ENCODE measurements at regions not wholly inside any gene's neighbourhood (a gene's known extent, or its start where the extent isn't known, plus 50 kb on each side); places are given as distances from the start of the nearest gene placed in this dataset.
"Not testable (repeated sequence)": the region's sequence is repeated elsewhere in the genome, so short reads cannot be mapped to it uniquely, and the experiment has no call there.

GRCh38 chr4:13920111-13920875 is 292.8 kb upstream of the BOD1L1 start:
- peak overlapping the region; percentile 88 for H3K27ac Mint-ChIP-seq (ENCODE audit: unreplicated experiment)
- TF ChIP-seq CTCF (IDR thresholded peaks at IDR 0.05; ENCODE audit: unreplicated experiment) = no peak
- no peak for DNase-seq (ENCODE audit: low spot score)
- H3K36me3 Mint-ChIP-seq (ENCODE audit: low read depth, unreplicated experiment) = no peaks in the 10 kb centered on the region
- peaks cover 15% of the 10 kb centered on the region for H3K4me1 Mint-ChIP-seq (ENCODE audit: unreplicated experiment)
- peaks cover 4% of the 10 kb centered on the region for H3K27me3 Mint-ChIP-seq (ENCODE audit: unreplicated experiment)
- no peak overlapping the region for H3K4me3 Mint-ChIP-seq (ENCODE audit: unreplicated experiment)
- no peaks in the 10 kb centered on the region for H3K9me3 Mint-ChIP-seq (ENCODE audit: unreplicated experiment)

GRCh38 chr4:13920901-13921300 is 293.4 kb upstream of the BOD1L1 start:
- TF ChIP-seq CTCF (IDR thresholded peaks at IDR 0.05; ENCODE audit: unreplicated experiment) = no peak
- DNase-seq (ENCODE audit: low spot score) = peak; percentile 47
- Mint-ChIP-seq H3K4me3 (ENCODE audit: unreplicated experiment) (no peak overlapping the region), H3K27ac (ENCODE audit: unreplicated experiment) (peak overlapping the region; percentile 88), H3K4me1 (ENCODE audit: unreplicated experiment) (peaks cover 15% of the 10 kb centered on the region), H3K36me3 (ENCODE audit: low read depth, unreplicated experiment) (no peaks in the 10 kb centered on the region), H3K9me3 (ENCODE audit: unreplicated experiment) (no peaks in the 10 kb centered on the region), H3K27me3 (ENCODE audit: unreplicated experiment) (peaks cover 2% of the 10 kb centered on the region)

GRCh38 chr4:13921805-13922204 is 294.3 kb upstream of the BOD1L1 start:
- no peak for TF ChIP-seq CTCF (IDR thresholded peaks at IDR 0.05; ENCODE audit: unreplicated experiment)
- Mint-ChIP-seq H3K4me3 (ENCODE audit: unreplicated experiment) (no peak overlapping the region), H3K9me3 (ENCODE audit: unreplicated experiment) (no peaks in the 10 kb centered on the region), H3K27me3 (ENCODE audit: unreplicated experiment) (peaks cover 2% of the 10 kb centered on the region), H3K36me3 (ENCODE audit: low read depth, unreplicated experiment) (no peaks in the 10 kb centered on the region), H3K27ac (ENCODE audit: unreplicated experiment) (peak overlapping the region; percentile 85), H3K4me1 (ENCODE audit: unreplicated experiment) (peaks cover 15% of the 10 kb centered on the region)
- DNase-seq (ENCODE audit: low spot score) = no peak

GRCh38 chr4:13922459-13922858 is 294.9 kb upstream of the BOD1L1 start:
- Mint-ChIP-seq H3K36me3 (ENCODE audit: low read depth, unreplicated experiment) (no peaks in the 10 kb centered on the region), H3K4me3 (ENCODE audit: unreplicated experiment) (no peak overlapping the region), H3K4me1 (ENCODE audit: unreplicated experiment) (peaks cover 15% of the 10 kb centered on the region), H3K27me3 (ENCODE audit: unreplicated experiment) (peaks cover 2% of the 10 kb centered on the region), H3K9me3 (ENCODE audit: unreplicated experiment) (no peaks in the 10 kb centered on the region), H3K27ac (ENCODE audit: unreplicated experiment) (no peak overlapping the region)
- DNase-seq (ENCODE audit: low spot score) = no peak
- TF ChIP-seq CTCF (IDR thresholded peaks at IDR 0.05; ENCODE audit: unreplicated experiment) = no peak

GRCh38 chr4:13922873-13923645 is 295.5 kb upstream of the BOD1L1 start:
- Mint-ChIP-seq H3K4me3 (ENCODE audit: unreplicated experiment) (no peak overlapping the region), H3K27me3 (ENCODE audit: unreplicated experiment) (peaks cover 2% of the 10 kb centered on the region), H3K27ac (ENCODE audit: unreplicated experiment) (no peak overlapping the region), H3K9me3 (ENCODE audit: unreplicated experiment) (no peaks in the 10 kb centered on the region), H3K36me3 (ENCODE audit: low read depth, unreplicated experiment) (no peaks in the 10 kb centered on the region), H3K4me1 (ENCODE audit: unreplicated experiment) (peaks cover 15% of the 10 kb centered on the region)
- TF ChIP-seq CTCF (IDR thresholded peaks at IDR 0.05; ENCODE audit: unreplicated experiment) = no peak
- no peak for DNase-seq (ENCODE audit: low spot score)

- H3K4me1 Mint-ChIP-seq (ENCODE audit: unreplicated experiment) = peaks cover 15% of the 10 kb centered on the region
- H3K9me3 Mint-ChIP-seq (ENCODE audit: unreplicated experiment); H3K36me3 Mint-ChIP-seq (ENCODE audit: low read depth, unreplicated experiment); DNase-seq (ENCODE audit: low spot score); H3K27ac Mint-ChIP-seq (ENCODE audit: unreplicated experiment); H3K27me3 Mint-ChIP-seq (ENCODE audit: unreplicated experiment); H3K4me3 Mint-ChIP-seq (ENCODE audit: unreplicated experiment): not testable (repeated sequence)
Measured at GRCh38 chr4:13924900-13925299, 297.4 kb upstream of the BOD1L1 start.
